TTC549 (cell line): ENCODE measurements at regions not wholly inside any gene's neighbourhood (a gene's known extent, or its start where the extent isn't known, plus 50 kb on each side); places are given as distances from the start of the nearest gene placed in this dataset.

Source experiments
- FAIRE-seq: peaks from 2 replicates; lab custom pipeline; 2012; peaks lifted over from hg19 to GRCh38; lab: Jason Lieb, UNC

DNA sequence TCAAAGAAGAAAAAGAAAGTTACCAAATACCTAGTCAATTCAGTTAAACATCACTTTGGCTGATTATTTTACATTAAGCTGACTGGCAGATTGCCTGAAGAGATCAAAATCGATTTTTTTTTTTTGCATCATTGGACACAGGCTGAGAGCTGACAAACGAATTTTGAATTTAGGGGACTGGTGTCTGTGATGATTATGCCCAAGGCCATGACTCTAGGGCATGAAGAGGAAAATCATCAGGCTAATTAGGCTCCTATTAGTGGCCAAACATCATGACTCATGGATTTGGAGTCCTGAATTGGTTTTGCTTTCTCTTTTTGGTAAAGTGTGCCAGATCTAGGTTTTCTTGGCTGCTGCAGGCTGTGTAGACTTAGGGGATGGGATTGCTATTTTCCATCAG lies 829.3 kb upstream of the LCORL start:
- FAIRE-seq, result no peak

DNA sequence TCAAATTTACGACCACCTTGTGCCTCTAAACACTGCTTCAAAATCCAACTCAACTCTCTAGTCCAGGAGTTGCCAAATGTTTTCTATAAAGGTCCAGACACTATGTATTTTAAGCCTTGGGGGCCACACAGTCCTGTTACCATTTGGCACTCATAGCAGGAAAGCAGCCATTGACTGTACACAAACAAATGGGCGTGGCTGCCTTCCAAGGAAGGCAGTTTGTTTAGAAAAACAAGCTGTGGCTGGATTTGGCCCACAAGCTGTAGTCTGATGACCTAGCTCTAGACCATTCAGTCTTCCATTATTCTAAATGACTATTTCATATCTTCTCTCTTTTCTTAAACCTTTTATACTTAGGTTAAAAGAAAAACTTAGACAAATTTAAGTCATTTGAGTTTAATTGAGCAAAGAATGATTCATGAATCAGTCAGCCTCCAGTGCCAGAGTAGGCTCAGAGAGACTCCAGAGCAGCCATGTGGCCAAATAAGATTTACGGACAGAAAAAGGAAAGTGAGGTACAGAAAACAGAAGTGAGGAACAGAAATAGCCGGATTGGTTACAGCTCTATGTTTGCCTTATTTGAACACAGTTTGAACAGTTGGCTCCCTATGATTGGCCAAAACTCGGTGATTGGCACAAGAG lies 825.8 kb upstream of the LCORL start:
- FAIRE-seq, result no peak

DNA sequence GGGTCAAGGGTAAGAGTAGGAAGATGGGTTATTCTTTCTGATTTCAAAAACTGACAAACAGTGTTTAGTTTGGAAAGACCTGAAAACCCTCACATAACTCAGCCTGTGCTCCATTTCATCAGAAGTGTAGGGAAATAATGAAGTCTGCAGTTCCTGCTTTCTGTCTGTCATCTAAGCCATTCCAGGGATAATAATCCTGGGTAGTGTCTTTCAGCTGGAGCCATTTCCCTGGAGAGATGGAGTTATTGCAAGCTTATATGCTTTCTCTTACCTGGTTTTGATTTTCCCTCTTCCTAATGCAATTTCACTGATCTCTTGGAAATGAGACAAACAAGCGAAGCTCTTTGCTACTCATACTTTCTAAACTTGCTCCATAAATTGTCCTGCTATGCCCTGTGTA lies 824.8 kb upstream of the LCORL start:
- no peak for FAIRE-seq

DNA sequence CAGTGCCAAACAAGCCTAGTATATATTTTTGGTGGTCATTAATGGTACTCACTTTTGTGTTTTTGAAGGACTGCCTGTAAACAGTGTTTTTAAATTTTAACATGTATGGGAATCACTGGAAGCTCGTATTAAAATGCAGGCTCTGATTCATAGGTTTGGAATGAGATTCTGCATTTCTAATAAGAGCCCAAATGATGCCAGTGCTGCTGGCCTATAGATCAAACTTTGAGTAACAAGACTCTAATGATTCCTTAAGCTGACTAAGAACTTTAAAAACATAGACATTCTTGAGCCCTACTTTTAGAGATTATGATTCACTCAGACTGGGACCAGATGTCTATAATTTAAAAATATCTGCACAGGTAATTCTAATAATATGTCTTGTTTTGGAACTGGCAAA lies 823.2 kb upstream of the LCORL start:
- FAIRE-seq, result no peak

DNA sequence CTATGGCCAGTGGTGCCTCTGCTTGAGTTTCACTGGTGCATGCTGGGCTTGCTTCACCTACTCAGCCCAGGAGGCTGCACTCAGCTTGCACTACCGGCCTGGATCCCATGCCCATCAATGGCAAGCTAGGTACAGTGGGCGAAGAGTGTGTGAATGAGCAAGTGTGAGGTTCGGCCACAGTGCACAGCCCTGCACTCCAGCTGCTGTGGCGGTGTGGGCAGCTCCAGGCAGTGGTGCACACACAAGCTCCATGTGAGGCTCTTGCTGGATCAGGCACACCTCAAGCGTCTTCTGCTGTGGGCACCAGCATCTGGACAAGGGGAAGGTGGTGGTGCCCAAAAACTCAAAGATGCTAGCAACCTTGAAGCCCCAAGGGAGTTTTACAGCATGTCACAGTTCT lies 820.9 kb upstream of the LCORL start:
- no peak for FAIRE-seq

DNA sequence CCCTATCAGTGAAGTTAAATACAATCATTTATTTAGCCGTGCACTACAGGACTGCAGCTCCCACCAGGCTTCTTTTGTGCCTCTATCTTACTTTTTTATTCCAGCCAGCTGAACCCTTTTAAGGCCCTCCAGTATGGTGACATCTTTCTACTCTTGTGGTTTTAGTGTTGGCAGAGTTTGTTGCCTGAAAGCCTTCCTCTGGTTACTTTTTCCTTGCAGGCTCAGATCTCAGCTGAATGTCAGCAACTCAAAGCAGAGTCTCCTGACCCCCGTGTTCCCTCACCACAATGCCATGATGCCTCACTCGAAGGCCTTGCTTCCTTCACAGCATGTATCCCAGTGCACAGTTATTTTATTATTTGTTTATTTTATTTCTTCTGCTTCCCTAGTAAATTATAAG lies 818.9 kb upstream of the LCORL start:
- FAIRE-seq, result no peak

DNA sequence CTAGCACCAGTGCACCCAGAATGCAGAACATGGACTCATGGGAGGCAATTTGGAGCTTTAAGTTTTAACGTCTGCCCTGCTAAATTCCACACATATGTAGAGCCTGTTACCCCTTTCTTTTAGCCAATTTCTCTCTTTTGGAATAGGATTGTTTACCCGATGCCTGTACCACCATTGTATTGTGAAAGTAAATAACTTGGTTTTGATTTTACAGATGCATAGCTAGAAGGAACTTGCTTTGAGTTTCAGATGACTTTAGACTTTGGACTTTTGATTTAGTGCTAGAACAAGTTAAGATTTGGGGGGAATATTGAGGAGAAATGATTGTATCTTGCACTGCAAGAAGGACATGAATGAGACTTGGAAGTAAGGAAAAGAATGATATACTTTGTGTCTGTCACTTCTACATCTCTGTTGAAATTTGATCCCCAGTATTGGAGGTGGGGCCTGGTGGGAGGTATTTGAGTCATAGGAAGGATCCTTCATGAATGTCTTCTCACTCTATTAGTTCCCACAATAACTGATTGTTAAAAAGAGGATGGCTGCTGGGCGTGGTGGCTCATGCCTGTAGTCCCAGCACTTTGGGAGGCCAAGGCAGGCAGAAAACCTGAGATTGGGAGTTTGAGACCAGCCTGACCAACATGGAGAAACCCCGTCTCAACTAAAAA lies 794.8 kb upstream of the LCORL start:
- FAIRE-seq, result no peak

DNA sequence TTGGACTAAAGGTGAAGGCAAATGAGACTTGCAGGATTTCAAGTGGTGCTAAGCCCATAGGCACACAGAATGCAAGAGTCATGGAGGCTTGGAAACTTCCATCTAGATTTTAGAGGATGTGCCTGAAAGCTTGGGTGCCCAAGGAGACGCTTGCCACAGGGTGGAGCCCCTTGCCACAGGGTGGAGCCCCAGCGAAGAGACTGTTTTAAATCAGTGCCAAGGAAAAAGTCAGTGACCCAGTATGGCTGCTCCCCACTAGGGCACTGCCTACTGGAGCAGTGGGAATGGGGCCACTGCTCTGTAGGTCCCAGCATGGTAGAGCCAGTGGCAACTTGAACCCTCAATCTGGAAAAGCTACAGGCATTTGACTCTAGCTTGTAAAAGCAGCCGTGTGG lies 794.2 kb upstream of the LCORL start:
- FAIRE-seq, result no peak

DNA sequence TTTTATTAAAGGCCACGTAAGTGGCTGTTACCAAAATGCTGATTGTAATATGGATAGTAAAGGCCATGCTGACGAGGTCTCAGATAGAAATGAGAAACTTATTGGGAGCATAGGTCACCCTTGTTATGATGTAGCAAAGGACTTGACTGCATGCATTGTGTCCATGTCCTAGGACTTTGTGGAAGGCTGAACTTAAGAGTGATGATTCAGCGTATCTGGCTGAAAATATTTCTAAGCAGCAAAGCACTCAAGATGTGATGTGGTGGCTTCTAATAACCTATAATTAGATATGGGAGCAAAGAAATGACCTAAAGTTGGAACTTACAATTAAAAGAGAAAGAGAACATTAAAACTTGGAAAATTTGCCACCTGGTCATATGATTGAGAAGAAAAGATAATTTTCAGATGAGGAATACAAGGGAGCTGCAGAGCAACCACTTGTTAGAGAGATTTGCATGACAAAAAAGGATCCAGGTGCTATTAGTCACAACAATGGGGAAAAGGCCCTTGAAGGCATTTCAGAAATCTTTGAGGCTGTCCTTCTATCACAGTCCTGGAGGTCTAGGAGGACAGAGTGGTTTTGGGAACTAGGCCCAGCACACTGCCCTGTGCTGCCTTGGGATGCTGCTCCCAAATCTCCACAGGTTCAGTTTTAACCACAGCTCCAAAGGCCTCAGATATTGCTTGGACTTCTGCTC lies 793.7 kb upstream of the LCORL start:
- no peak for FAIRE-seq

DNA sequence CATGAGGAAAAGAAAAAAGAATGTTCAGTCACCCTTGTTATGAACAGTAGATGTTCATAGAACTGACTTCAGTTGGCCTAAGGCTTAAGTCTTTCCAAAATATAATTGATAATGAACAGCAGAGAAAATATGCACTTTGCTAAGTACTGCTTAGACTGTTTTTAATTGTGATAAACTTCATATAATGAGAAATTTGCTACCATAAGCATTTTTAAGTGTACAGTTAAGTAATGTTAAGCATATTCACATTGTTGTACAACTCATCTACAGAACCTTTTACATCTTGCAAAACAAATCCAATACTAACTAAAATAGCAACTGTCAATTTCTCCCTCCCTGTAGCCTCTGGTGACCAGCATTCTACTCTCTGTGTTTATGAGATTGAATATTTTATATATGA lies 792.2 kb upstream of the LCORL start:
- no peak for FAIRE-seq

DNA sequence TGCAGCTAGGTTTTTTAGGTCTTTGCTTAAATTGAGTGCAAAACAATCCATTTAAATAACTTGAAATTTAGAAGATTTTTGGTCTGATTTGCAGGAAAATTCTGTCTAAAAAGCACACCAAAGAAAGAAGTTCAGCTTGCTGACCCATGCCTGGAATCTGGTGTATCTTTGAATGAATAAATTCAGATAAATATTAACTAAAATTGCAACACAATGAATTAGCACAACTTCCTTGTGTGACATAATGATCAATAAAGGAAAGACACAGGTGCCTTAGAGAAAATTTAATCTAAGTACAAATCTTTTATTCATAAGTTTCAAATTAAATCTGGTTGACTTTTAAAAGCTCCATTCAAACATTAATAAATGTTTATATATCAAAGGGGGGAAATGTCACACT lies 791.5 kb upstream of the LCORL start:
- no peak for FAIRE-seq

DNA sequence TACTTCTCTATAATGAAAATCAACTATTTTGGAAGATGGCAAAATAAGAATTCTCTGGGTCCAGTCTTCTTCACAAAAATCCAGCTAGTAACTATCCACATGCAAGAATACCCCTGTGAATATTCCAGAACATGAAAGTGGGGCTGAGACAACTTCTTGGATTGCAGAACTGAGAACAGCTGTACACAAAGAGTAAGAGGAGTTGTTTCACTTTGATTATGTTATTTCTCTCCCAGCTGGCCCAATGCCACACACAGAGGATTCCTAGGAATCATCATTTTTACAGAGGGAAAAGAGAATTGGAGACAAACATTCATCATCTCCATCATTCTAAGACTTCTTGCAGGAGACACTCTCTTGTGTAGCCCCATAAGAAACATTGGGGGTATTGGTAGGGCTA lies 782.2 kb upstream of the LCORL start:
- FAIRE-seq, result no peak

DNA sequence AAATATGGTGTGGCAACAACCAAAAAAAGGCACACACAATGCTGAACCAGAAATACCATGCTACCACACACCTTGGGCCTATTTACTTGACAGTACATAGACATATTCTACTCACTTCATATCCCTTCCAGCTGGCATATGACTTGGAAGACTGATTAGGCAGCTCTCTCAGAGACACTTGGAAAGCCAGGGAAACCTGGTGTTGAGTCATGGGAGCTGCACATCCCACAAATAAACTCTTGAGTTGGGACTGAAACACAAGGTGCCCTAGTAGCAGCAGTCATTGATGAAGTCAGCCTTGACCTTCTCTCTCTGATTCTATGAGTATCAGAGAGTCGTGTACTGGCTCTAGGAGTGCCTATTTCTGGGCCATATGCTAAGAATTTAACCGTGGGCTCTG lies 776.6 kb upstream of the LCORL start:
- no peak for FAIRE-seq

DNA sequence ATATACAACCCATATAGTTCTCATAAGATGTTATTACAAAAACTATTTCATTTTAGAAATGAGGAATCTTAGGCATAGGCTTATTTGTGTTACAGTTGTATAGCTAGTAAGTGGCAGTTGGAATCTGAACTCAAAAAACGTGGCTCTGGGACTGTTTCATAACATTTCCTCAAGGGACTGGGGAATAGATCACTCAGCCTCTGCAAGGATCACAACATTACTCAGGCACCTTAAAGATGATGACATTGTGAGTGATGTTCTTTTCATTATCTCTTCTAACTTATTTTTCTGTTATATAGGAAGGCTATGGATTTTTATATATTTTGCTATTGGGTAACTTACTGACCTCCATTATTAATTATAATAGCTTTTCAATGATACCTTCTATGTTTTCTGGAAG lies 774.2 kb upstream of the LCORL start:
- FAIRE-seq, result no peak

DNA sequence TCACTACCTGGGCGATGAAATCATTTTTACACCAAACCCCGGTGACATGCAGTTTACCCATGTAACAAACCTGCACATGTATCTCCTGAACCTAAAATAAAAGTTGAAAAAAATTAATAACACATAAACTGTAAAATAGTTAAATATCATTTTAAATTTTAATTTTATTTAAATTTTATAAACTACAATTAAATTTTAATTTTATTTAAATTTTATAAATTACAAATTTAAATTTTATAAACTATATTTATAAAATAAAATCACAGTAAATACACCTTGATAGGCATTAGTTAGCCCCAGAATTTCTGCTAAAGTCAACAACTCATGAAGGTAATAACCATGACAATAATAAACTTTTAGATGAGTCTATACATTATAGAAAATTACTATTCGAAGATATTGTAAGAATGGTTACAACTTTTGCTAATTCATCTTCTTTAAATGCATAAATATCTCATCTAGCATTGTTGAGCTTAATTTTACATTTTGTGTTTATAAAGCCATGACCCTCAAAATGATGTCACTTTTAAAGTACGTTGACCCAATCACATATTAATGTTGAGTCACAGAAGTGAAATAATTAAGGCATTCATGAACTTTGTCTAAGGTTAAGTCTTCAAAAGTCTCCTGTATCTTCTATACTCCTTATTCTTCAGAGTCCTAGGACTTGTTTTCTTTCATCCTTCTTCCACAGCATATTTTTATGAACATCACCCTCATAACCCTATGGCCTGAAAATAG lies 755.8 kb upstream of the LCORL start:
- peak; percentile 59 for FAIRE-seq

DNA sequence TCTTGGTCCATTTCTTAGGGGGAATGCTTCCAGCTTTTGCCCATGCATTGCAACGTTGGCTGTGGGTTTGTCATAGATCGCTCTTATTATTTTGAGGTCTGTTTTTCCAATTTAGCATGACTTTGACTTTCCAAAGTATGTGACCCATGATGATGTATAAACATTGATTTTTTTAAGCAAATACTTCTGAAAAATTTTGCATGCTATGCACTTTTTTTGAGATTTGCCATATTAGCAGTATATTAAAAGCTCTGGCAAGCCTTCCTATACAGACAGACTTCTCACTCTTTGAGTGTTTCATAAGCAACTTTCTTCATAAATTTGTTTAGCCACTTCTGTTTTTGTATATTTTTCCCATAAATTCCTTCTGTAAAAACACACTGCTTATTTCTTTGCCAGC lies 746.4 kb upstream of the LCORL start:
- no peak for FAIRE-seq

DNA sequence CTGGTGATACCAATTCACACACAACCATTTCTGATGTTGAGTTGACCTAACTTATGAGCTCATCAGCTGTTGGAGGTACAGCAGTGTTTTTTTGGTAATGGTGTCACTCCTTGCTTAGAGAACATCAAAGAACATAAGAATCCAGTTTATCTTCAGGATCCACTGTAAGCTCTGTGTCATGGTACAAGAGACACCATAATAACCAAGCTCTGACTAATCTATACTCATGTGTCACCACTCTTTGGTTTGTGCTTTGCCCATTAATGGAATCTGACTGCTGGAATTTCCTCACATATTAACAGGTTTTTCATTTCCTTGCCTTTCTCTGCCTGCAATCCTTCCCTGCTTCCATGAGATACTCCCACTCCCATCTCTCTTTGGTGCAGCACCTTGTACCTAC lies 735.1 kb upstream of the LCORL start:
- FAIRE-seq, result no peak

DNA sequence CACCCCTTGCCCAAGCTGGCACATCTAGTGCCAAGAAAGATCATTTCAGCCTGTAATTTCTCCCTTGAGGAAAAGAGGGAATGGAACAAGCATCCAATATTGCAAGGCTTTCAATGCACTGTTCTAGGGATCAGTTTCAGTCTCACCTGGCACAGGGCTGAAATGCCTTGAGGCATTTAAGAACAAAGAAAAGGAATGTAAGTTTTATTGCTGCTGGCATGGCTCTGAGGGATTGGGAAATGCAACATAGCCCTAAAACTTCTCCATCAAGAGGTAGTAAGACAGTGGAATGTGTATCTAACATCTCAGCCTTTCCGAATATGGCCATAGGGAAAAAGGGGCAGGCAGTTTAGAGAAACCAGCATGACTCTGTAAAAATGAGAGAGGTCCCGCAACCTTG lies 732.6 kb upstream of the LCORL start:
- no peak for FAIRE-seq

DNA sequence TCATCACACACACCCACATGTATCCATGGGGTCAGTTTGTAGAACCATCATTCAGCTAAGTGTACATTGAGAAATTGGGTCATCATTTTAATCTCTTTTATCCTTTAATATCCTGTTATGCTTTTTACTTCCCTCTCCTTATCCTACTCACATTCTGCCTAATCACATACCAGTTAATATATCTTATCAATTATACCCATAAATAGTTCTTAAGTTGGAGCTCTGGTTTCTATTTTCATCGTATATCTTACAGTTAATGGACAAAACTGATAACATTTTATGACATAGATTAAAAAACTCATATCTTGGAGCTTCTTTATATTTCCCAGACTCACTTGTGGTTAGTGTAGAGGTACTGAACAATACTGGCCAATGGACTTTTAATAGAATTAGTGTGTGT lies 729.5 kb upstream of the LCORL start:
- FAIRE-seq, result no peak

DNA sequence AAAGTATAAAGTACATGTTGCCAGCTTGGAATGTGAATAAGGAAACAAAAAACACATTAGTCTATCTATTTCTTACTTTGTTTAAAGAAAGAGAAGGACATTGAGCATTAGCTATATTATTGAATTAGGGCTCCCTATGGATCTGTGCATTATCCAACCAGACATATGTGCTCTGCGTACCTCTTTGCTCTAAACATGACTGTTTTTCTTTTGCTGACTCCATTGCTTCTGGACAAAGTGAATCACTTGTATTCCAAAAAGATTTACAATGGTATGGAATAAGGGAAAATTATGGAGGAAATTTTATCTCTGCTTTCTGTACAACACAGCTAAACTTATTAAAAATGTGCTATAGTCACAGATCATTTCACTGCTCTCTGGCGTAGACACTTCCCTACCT lies 727.8 kb upstream of the LCORL start:
- FAIRE-seq, result no peak

DNA sequence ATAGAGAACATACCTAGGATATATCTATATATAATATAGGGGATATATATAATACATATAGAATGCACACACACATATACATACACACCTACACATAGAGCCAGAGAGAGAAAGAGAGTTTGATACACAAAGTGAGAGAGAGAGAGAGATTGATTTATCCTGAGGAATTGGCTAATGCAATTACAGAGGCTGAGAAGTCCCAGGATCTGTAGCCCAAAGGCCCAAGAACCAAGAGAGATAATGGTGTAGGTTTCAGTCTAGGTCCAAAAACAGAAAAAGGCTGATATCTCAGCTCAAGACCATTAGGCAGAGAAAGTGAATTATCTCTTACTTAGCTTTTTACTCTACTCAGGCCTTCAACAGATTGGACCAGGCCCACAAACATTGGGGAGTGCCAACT lies 715.0 kb upstream of the LCORL start:
- FAIRE-seq, result no peak

DNA sequence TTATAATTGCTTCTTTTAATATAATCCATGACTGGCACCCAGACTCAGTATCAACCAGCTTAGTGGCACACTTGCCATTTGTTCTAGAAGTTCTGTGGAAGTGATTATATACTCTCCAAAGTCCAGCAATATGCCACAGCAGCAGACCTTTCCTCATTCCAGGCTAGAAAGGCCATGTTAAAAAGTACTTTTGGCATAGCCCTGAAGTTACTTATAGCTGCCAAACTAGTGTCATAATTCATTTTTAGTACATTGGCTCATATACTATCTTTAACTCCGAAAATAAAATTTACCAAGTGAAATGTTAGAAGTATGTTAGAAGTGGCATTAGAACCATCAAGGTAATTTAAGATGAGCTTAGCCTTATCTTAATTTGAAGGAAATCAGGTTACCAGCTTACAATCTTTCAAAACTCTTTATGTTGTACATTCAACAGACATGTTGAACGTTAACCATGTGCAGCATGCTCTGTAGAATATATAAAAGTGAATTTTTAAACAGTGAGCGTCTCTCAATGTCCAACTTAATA lies 714.2 kb upstream of the LCORL start:
- FAIRE-seq, result no peak

DNA sequence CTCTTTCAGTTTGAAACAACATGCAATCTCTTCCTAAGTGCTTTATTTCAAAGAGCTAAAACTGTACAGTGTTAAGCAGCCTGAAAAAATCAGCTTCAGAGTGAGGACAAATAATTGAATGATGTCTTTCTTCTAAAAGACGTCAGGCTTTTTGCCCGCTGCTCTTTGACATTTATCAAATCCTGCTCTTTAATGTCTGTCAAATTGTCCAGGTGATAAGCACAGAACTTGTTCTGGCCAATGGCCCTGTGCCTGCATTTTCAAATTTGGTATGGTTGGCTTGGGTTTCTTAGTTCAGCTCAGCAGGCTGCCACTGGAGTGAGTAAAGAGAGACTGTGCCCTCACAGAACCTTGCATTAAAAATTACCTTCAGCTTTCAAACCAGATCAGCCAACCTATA lies 712.9 kb upstream of the LCORL start:
- no peak for FAIRE-seq
